ENCODE measurements at regions not wholly inside any gene's neighbourhood (a gene's known extent, or its start where the extent isn't known, plus 50 kb on each side); places are given as distances from the start of the nearest gene placed in this dataset.

DNA sequence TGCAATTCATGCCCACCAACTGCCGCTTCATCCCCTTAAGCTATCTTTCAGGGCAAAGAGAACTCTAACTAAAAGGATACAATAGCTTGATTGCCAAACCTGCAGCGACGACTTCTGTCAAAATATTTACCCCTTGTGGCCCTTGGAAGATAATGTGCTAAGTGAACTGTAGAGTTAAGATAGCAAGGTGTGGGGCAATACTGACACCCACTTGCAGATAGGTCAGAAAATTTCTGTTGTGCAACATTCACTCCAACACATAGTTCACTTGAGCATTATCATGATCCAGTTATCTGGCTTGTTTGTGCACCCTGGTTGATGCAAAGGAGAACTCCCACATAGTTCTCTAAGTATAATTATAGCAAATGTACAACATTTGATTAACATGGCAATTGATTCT is 55.6 kb downstream of the RHOXF2B start:
- no peaks in the 10 kb centered on the region for H3K9me3 ChIP-seq (ENCODE audit: control insufficient read depth, low read length)
- no peaks in the 10 kb centered on the region for H3K4me1 ChIP-seq (ENCODE audit: control insufficient read depth, insufficient read depth, low read length)
- WGBS, 2 experiments, result 63 to 74% methylated on average over 2 to 3 of the region's 3 CpGs
- no peak overlapping the region for H3K27ac ChIP-seq (ENCODE audit: insufficient read depth, low read depth, low read length, poor library complexity, severe bottlenecking)
- no peaks in the 10 kb centered on the region for H3K36me3 ChIP-seq (ENCODE audit: control insufficient read depth, insufficient read depth, low read length)
- peaks cover 29% of the 10 kb centered on the region for H3K27me3 ChIP-seq (ENCODE audit: control insufficient read depth, insufficient read depth, low read length, poor library complexity, severe bottlenecking)
- no peak overlapping the region for H3K4me3 ChIP-seq (ENCODE audit: insufficient read depth, low read depth, low read length)

DNA sequence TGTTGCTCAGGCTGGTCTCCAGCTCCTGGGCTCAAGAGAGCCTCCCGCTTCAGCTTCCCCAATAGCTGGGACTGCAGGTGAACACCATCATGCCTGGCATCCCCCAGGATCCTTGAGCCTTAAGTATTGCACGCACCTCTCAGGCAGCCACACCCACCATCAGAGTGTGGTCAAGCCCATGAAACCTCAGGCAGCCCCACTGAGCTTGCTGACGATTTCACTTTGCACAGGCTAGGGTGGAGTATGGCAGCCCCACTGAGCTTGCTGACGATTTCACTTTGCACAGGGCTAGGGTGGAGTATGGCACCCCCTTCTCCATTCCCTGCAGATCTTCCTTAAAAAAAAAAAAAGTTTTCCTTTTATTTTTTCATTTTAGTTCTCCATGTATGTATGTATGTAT is 57.2 kb downstream of the RHOXF2B start:
- no peak overlapping the region for H3K27ac ChIP-seq (ENCODE audit: insufficient read depth, low read depth, low read length, poor library complexity, severe bottlenecking)
- 68 to 75% methylated on average over 4 of the region's 4 CpGs for WGBS, 2 experiments
- H3K4me3 ChIP-seq (ENCODE audit: insufficient read depth, low read depth, low read length), result no peak overlapping the region
- H3K4me1 ChIP-seq (ENCODE audit: control insufficient read depth, insufficient read depth, low read length), result peaks cover 3% of the 10 kb centered on the region
- no peaks in the 10 kb centered on the region for H3K36me3 ChIP-seq (ENCODE audit: control insufficient read depth, insufficient read depth, low read length)
- H3K27me3 ChIP-seq (ENCODE audit: control insufficient read depth, insufficient read depth, low read length, poor library complexity, severe bottlenecking), result peaks cover 45% of the 10 kb centered on the region
- H3K9me3 ChIP-seq (ENCODE audit: control insufficient read depth, low read length), result no peaks in the 10 kb centered on the region

DNA sequence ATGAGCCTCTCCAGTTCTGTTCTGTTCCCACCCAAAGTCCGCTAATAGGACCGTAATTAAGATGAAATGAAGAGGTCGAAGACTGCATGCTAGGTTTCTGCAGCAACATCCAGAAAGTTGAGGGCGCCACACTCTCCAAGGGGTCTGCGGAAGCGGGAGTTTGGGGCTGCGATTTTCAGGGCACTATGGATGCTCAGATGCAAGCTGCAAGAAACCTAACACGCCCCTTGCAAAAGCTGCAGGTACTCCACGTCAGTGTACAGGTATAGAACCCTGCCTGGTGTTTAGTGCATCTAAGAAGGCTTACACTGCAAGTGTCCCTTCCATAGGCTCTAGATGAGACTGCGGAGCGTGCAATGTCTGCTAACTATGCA is 61.4 kb downstream of the RHOXF2B start:
- no peak overlapping the region for H3K27ac ChIP-seq (ENCODE audit: insufficient read depth, low read depth, low read length, poor library complexity, severe bottlenecking)
- WGBS, 2 experiments, result 8 to 9% methylated on average over 11 of the region's 11 CpGs
- peaks cover 3% of the 10 kb centered on the region for H3K4me1 ChIP-seq (ENCODE audit: control insufficient read depth, insufficient read depth, low read length)
- peak overlapping the region; percentile 12 for H3K4me3 ChIP-seq (ENCODE audit: insufficient read depth, low read depth, low read length)
- H3K36me3 ChIP-seq (ENCODE audit: control insufficient read depth, insufficient read depth, low read length), result no peaks in the 10 kb centered on the region
- H3K27me3 ChIP-seq (ENCODE audit: control insufficient read depth, insufficient read depth, low read length, poor library complexity, severe bottlenecking), result peaks cover 82% of the 10 kb centered on the region
- H3K9me3 ChIP-seq (ENCODE audit: control insufficient read depth, low read length), result no peaks in the 10 kb centered on the region

DNA sequence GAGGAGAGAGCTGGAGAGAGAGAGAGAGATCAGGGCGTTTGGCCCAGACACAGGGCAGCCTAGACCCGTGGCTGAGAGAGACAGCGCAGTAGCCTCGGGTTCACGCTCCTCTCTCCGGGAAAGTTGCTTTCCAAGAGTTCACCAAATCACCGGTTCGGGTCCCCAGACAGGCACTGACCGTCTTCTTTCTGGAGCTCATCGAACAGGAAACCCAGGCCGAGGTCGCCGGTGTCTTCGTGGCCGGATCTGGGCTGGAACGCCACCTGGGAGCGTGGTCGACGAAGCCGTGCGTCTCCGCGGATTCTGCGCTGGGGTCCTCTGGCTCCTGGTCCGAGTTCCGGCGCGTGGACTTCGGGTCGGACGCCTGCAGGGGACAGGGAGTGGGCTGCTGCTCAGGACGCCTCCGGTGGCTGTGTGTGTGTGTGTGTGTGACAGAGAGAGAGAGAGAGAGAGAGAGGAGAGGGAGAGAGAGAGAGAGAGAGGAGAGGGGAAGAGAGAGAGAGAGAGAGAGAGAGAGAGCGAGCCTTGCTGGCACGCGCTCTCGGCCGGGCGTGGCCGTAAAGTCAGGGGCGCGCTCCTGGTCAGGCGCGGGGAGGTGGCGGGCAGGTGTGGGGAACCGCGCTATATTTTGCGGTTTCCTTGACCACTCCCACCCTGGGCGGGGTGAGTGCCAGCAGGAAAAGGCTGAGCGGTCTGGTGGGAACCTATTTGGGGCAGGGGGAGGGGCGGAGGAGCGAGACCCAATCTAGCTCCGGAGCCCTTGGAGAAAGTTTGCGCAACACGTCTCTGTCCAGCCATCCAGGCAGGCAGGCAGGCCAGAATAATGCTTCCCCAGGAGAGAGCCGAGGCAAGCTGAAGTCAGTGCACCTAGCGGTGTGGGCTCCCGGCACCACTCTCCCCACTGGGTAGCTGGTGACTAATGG is 62.1 kb downstream of the RHOXF2B start:
- Histone ChIP-seq H3K9me3 (ENCODE audit: control insufficient read depth, low read length) (no peaks in the 10 kb centered on the region), H3K4me1 (ENCODE audit: control insufficient read depth, insufficient read depth, low read length) (peaks cover 3% of the 10 kb centered on the region), H3K36me3 (ENCODE audit: control insufficient read depth, insufficient read depth, low read length) (no peaks in the 10 kb centered on the region), H3K27ac (ENCODE audit: insufficient read depth, low read depth, low read length, poor library complexity, severe bottlenecking) (no peak overlapping the region), H3K4me3 (ENCODE audit: insufficient read depth, low read depth, low read length) (peak overlapping the region; percentile 12), H3K27me3 (ENCODE audit: control insufficient read depth, insufficient read depth, low read length, poor library complexity, severe bottlenecking) (peaks cover 87% of the 10 kb centered on the region)
- WGBS, 2 experiments, result 1% methylated on average over 57 to 58 of the region's 58 CpGs

DNA sequence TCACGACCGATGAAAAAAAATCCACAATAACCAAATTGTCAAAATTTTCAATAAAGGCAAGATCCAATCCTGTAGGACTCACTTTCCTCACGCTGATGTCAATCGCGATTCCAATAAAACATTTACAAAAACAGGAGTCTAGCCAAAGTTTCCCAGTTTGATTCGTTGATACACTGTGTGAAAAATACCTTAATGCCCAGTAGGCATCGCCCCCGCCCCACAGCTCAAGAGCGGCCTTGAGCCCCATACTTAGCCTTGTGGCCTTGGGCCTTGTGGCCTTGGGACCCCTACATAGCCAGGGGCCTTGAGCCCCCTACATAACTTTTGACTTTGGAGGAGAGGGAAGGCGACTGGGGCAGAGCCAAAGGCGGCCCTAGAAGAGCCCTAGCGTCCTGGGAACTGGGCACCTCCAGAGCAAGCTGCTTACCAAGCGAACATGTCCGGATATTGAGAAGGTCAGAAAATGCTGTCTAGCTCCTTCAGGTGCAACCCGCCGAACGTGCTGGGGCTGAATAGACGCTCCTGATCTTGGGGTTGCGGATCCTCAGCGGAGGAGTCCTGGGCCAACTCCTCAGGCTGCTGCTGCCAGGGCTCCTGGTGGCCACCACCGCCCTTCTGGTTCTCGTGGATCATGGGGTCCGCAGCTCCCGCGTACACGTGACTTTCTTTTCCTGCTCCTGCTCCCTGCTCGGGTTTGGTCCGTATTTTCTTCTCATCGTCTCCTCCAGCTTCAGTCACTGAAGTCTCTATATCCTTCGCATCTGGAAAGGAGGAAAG is 62.9 kb downstream of the RHOXF2B start:
- Histone ChIP-seq H3K4me1 (ENCODE audit: control insufficient read depth, insufficient read depth, low read length) (peaks cover 3% of the 10 kb centered on the region), H3K9me3 (ENCODE audit: control insufficient read depth, low read length) (no peaks in the 10 kb centered on the region), H3K36me3 (ENCODE audit: control insufficient read depth, insufficient read depth, low read length) (no peaks in the 10 kb centered on the region), H3K4me3 (ENCODE audit: insufficient read depth, low read depth, low read length) (no peak overlapping the region), H3K27ac (ENCODE audit: insufficient read depth, low read depth, low read length, poor library complexity, severe bottlenecking) (no peak overlapping the region), H3K27me3 (ENCODE audit: control insufficient read depth, insufficient read depth, low read length, poor library complexity, severe bottlenecking) (peaks cover 84% of the 10 kb centered on the region)
- WGBS, 2 experiments, result 40 to 49% methylated on average over 27 to 30 of the region's 30 CpGs

- Histone ChIP-seq H3K36me3 (ENCODE audit: control insufficient read depth, insufficient read depth, low read length) (no peaks in the 10 kb centered on the region), H3K4me1 (ENCODE audit: control insufficient read depth, insufficient read depth, low read length) (no peaks in the 10 kb centered on the region), H3K27me3 (ENCODE audit: control insufficient read depth, insufficient read depth, low read length, poor library complexity, severe bottlenecking) (peaks cover 76% of the 10 kb centered on the region), H3K9me3 (ENCODE audit: control insufficient read depth, low read length) (no peaks in the 10 kb centered on the region), H3K4me3 (ENCODE audit: insufficient read depth, low read depth, low read length) (no peak overlapping the region), H3K27ac (ENCODE audit: insufficient read depth, low read depth, low read length, poor library complexity, severe bottlenecking) (no peak overlapping the region)
- 33 to 37% methylated on average over 6 of the region's 6 CpGs for WGBS, 2 experiments
Observed at GRCh38 chrX:120001787-120002186, 58.2 kb upstream of the NKAP start.

DNA sequence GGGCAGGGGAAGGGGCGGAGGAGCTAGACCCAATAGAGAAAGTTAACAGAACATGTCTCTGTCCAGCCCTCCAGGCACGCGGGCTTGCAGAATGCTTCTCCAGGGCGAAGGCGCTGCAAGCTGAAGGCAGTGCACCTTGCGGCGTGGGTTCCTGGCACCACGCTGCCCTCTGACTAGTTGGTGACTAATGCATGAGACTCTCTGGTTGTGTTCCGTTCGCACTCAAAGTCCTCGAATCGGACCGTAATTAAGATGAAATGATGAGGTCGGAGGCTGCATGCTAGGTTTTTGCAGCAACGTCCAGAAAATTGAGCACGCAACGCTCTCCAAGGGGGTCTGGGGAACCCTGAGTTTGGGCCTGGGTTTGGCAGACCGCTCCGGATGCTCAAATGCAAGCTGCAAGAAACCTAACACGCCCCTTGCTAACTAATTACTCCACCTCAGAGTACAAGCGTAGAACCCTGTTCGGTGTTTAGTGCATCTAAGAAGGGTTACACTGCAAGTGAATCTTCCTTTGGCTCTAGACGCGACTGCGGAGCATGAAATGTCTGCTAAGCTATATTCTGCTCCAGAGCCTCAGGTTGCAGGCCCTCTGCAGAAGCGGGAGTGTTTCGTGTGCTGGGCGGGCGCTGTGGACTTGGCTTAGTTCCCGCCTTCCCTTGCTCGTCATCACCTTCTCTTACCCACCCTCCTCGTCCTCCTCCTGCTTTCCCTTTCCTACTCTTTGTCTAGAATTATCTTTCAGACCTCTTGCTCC is 57.1 kb upstream of the NKAP start:
- no peak overlapping the region for H3K27ac ChIP-seq (ENCODE audit: insufficient read depth, low read depth, low read length, poor library complexity, severe bottlenecking)
- peaks cover 87% of the 10 kb centered on the region for H3K27me3 ChIP-seq (ENCODE audit: control insufficient read depth, insufficient read depth, low read length, poor library complexity, severe bottlenecking)
- H3K9me3 ChIP-seq (ENCODE audit: control insufficient read depth, low read length), result no peaks in the 10 kb centered on the region
- no peak overlapping the region for H3K4me3 ChIP-seq (ENCODE audit: insufficient read depth, low read depth, low read length)
- no peaks in the 10 kb centered on the region for H3K4me1 ChIP-seq (ENCODE audit: control insufficient read depth, insufficient read depth, low read length)
- WGBS, 2 experiments, result 4% methylated on average over 31 to 32 of the region's 32 CpGs
- H3K36me3 ChIP-seq (ENCODE audit: control insufficient read depth, insufficient read depth, low read length), result no peaks in the 10 kb centered on the region

DNA sequence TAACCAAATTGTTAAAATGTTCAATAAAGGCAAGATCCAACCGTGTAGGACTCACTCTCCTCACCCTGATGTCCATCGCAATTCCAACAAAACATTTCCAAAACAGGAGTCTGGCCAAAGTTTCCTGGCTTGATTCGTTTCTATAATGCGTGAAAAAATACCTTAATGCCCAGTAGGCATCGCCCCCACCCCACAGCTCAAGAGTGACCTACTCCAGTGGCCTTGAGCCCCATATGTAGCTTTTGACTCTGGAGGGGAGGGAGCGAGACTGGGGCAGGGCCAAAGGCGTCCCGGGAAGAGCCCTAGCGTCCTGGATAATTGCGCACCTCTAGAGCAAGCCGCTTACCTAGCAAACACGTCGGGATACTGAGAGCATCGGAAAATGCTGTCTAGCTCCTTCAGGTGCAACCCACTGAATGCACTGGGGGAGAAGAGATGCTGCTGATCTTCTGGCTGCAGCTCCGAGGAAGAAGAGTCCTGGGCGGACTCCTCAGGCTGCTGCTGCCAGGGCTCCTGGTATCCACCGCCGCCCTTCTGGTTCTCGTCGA is 55.6 kb upstream of the NKAP start:
- Histone ChIP-seq H3K4me1 (ENCODE audit: control insufficient read depth, insufficient read depth, low read length) (no peaks in the 10 kb centered on the region), H3K27ac (ENCODE audit: insufficient read depth, low read depth, low read length, poor library complexity, severe bottlenecking) (no peak overlapping the region), H3K9me3 (ENCODE audit: control insufficient read depth, low read length) (no peaks in the 10 kb centered on the region), H3K36me3 (ENCODE audit: control insufficient read depth, insufficient read depth, low read length) (no peaks in the 10 kb centered on the region), H3K27me3 (ENCODE audit: control insufficient read depth, insufficient read depth, low read length, poor library complexity, severe bottlenecking) (peaks cover 100% of the 10 kb centered on the region), H3K4me3 (ENCODE audit: insufficient read depth, low read depth, low read length) (no peak overlapping the region)
- 1 to 2% methylated on average over 20 of the region's 20 CpGs for WGBS, 2 experiments

DNA sequence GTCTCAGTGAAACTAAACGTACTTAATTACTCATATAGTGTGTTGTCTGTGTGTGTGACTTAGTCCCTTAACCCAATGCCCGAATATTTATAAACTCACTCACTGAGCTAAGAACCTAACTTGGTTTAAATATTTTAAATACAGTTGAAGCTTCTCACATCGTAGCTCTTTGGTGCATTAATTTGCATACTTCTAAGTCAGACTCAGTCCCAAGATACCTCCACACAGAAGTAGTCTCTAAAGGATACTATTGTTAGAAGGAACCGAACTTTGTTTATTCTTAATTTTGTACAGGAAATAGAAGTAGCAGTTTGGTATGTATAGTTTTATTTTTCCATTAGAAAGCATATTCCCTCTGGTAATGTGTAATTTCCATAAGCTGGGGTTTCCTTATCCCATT is 54.0 kb upstream of the NKAP start:
- no peaks in the 10 kb centered on the region for H3K36me3 ChIP-seq (ENCODE audit: control insufficient read depth, insufficient read depth, low read length)
- H3K4me3 ChIP-seq (ENCODE audit: insufficient read depth, low read depth, low read length), result no peak overlapping the region
- H3K9me3 ChIP-seq (ENCODE audit: control insufficient read depth, low read length), result no peaks in the 10 kb centered on the region
- H3K4me1 ChIP-seq (ENCODE audit: control insufficient read depth, insufficient read depth, low read length), result no peaks in the 10 kb centered on the region
- no peak overlapping the region for H3K27ac ChIP-seq (ENCODE audit: insufficient read depth, low read depth, low read length, poor library complexity, severe bottlenecking)
- 43% methylated on average over 2 of the region's 4 CpGs; no CpG with 5 or more reads in 1 of the 2 experiments for WGBS, 2 experiments
- H3K27me3 ChIP-seq (ENCODE audit: control insufficient read depth, insufficient read depth, low read length, poor library complexity, severe bottlenecking), result peaks cover 100% of the 10 kb centered on the region
